ENCODE measurements at regions not wholly inside any gene's neighbourhood (a gene's known extent, or its start where the extent isn't known, plus 50 kb on each side); places are given as distances from the start of the nearest gene placed in this dataset.

GRCh38 chr9:106310782-106311181 is 552.2 kb upstream of the ZNF462 start:
- Histone ChIP-seq H3K4me3 (replicated peaks in 1 of 3) (no peak overlapping the region), H3K27ac (no peak overlapping the region), H3K9me3 (no peaks in the 10 kb centered on the region), H3K4me1 (no peaks in the 10 kb centered on the region), H3K36me3 (no peaks in the 10 kb centered on the region), H3K27me3 (no peaks in the 10 kb centered on the region)
- intact Hi-C loops (cut with DNase I): no loop called here
- WGBS, 2 donors: 72 to 83% methylated on average over 1 of the region's 1 CpG
- DNase-seq: no peak
- no peak for TF ChIP-seq POLR2A (IDR thresholded peaks at IDR 0.05)
- no peak for TF ChIP-seq CTCF (IDR thresholded peaks at IDR 0.05)

GRCh38 chr9:106312906-106313305 is 550.1 kb upstream of the ZNF462 start:
- Histone ChIP-seq H3K27ac (no peak overlapping the region), H3K27me3 (no peaks in the 10 kb centered on the region), H3K4me3 (replicated peaks in 1 of 3) (no peak overlapping the region), H3K4me1 (no peaks in the 10 kb centered on the region), H3K9me3 (no peaks in the 10 kb centered on the region), H3K36me3 (no peaks in the 10 kb centered on the region)
- intact Hi-C loops (cut with DNase I): no loop called here
- 94 to 100% methylated on average over 1 of the region's 1 CpG for WGBS, 2 donors
- TF ChIP-seq POLR2A (IDR thresholded peaks at IDR 0.05) (no peak), CTCF (IDR thresholded peaks at IDR 0.05) (no peak)
- DNase-seq: no peak

DNA sequence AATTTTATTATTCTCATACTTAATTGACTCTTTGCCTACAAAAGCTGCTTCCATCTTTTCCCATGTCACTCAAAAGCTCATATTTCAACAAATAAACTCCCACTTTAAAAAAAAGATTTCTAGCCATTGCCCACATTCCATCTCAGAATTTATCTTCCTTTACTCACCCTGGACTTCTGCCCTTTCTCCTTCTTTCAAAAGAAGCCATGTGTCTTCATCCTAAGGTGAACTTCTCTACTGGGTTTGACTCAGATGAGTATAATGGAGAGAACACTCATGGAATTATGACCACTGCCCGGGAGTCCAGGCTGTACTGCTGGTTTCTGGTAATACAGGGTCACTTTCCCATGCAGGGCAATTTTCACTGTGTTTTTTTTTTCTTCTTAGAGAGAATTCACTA is 548.5 kb upstream of the ZNF462 start:
- TF ChIP-seq POLR2A (IDR thresholded peaks at IDR 0.05): no peak
- TF ChIP-seq CTCF (IDR thresholded peaks at IDR 0.05): no peak
- Histone ChIP-seq H3K9me3 (no peaks in the 10 kb centered on the region), H3K27me3 (no peaks in the 10 kb centered on the region), H3K4me3 (replicated peaks in 1 of 3) (no peak overlapping the region), H3K4me1 (no peaks in the 10 kb centered on the region), H3K36me3 (no peaks in the 10 kb centered on the region), H3K27ac (no peak overlapping the region)
- DNase-seq: no peak
- WGBS, 2 donors: 94 to 95% methylated on average over 1 of the region's 1 CpG
- intact Hi-C loops (cut with DNase I): no loop called here

DNA sequence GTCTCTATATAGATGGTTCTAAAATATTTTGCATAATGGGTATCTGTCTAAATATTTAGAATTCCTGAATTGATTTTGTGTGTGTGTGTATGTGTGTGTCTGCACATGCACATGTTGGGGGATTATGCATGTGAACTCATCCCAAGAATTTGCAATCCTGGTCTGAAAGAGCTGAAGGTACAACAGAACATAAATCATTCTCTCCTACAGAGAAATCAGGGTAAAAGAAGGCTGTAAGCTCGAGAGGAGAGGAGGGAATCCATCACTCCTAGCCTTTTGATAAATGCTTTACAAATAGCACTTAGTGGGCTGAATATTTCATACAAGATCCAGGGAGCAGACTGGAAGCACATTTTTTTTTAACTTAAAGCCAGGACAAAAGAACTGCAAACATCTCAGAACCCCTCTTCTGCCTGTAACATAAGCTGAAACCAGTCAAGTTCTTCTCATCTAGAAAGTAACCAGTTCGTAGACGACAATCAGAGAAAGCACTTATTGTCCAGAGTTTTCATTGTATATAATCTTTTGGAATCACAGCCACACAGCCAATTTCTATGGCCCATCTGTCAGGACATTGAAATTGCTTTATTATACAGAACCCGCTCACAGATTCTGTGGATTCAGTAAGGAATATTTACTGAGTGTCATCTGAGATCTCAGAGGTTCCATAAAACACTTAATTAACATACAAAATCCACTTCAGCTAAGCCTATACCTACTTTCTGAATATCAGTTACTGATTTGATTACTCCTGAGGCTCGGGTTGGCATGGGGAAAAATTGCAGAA is 541.4 kb upstream of the ZNF462 start:
- Histone ChIP-seq H3K36me3 (no peaks in the 10 kb centered on the region), H3K4me1 (no peaks in the 10 kb centered on the region), H3K27me3 (no peaks in the 10 kb centered on the region), H3K27ac (no peak overlapping the region), H3K4me3 (replicated peaks in 1 of 3) (no peak overlapping the region), H3K9me3 (no peaks in the 10 kb centered on the region)
- intact Hi-C loops (cut with DNase I): loop anchor here (10.0 kb wide), 1 partner anchor 77 kb away; no protein-coding TSS in a partner anchor
- TF ChIP-seq CTCF (IDR thresholded peaks at IDR 0.05): no peak
- no peak for TF ChIP-seq POLR2A (IDR thresholded peaks at IDR 0.05)
- no peak for DNase-seq
- 67 to 68% methylated on average over 5 of the region's 5 CpGs for WGBS, 2 donors

DNA sequence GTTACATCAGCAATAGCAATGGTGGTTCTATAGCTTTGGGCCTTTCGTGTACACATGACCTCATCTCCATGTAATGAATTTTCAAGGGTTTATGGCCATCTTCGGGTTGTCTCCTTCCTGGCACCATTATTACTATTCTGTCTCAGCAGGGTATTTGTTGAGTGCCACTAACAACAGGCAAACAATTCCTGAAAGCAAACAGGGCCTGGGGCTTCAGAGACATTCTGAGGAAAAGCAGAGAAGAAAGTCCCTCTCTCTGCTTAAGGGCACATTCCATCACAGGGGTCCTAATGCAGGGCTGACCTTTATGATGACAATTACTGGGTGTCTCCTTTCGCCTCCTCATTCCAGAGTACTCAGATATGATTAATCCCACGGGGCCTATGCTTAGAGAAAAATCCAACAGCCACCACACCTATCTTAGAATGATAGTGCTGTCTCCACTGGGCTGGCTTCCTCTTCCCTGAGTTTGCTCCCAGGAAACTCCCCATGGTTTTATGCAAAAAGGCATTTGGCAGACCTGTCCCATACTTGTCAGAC is 540.2 kb upstream of the ZNF462 start:
- TF ChIP-seq CTCF (IDR thresholded peaks at IDR 0.05): no peak
- TF ChIP-seq POLR2A (IDR thresholded peaks at IDR 0.05): no peak
- WGBS, 2 donors: 73 to 77% methylated on average over 4 of the region's 4 CpGs
- Histone ChIP-seq H3K27me3 (no peaks in the 10 kb centered on the region), H3K4me3 (replicated peaks in 1 of 3) (no peak overlapping the region), H3K27ac (no peak overlapping the region), H3K9me3 (no peaks in the 10 kb centered on the region), H3K36me3 (no peaks in the 10 kb centered on the region), H3K4me1 (no peaks in the 10 kb centered on the region)
- DNase-seq: no peak
- intact Hi-C loops (cut with DNase I): loop anchor here (10.0 kb wide), 1 partner anchor 78 kb away; no protein-coding TSS in a partner anchor
